ENCODE measurements at regions not wholly inside any gene's neighbourhood (a gene's known extent, or its start where the extent isn't known, plus 50 kb on each side); places are given as distances from the start of the nearest gene placed in this dataset.

DNA sequence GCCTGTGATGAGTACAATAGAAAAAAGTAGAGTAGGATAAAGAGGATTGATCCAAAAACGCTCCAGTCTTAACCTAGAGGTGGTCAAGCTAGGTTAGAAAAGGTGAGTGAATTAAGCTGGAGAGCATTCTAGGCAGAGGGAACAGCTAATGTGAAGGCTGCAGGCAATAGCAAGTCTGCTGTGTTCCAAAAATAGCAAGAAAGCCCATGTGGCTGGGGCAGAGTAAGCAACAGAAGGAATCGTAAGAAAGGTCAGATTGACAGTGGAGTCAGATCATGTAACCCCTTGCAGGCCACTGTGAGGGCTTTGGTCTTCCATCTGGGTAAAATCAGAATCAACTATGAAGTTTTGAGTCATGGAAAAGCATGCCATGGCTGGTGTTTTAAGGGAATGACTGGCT, 155.0 kb downstream of the OPN5 start:
- TF ChIP-seq EZH2phosphoT487 (IDR thresholded peaks at IDR 0.05; ENCODE audit: borderline replicate concordance, low read length) (no peak), EZH2 (IDR thresholded peaks at IDR 0.05; ENCODE audit: low read length, unreplicated experiment) (no peak)
- TF ChIP-seq, protein P1, sequence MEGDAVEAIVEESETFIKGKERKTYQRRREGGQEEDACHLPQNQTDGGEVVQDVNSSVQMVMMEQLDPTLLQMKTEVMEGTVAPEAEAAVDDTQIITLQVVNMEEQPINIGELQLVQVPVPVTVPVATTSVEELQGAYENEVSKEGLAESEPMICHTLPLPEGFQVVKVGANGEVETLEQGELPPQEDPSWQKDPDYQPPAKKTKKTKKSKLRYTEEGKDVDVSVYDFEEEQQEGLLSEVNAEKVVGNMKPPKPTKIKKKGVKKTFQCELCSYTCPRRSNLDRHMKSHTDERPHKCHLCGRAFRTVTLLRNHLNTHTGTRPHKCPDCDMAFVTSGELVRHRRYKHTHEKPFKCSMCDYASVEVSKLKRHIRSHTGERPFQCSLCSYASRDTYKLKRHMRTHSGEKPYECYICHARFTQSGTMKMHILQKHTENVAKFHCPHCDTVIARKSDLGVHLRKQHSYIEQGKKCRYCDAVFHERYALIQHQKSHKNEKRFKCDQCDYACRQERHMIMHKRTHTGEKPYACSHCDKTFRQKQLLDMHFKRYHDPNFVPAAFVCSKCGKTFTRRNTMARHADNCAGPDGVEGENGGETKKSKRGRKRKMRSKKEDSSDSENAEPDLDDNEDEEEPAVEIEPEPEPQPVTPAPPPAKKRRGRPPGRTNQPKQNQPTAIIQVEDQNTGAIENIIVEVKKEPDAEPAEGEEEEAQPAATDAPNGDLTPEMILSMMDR (conservative IDR thresholded peaks at IDR 0.05; ENCODE audit: low read depth, low read length), result no peak

All from PC-3 (cell line).